GM13976 (cell line): ENCODE measurements at regions not wholly inside any gene's neighbourhood (a gene's known extent, or its start where the extent isn't known, plus 50 kb on each side); places are given as distances from the start of the nearest gene placed in this dataset.

ENCODE experiments used
- DNase-seq: peaks from one replicate; pipeline ENCODE4 v3.0.0; 2012; ENCODE audit warnings: low spot score
- in situ Hi-C: fragments of 300-500 bp; cut with MboI; formaldehyde crosslinking; loops from one replicate; pipeline ENCODE4 v1.12.0; 2022; ENCODE audit warnings: low sequenced_read_pairs, mixed read lengths, inconsistent platforms; ENCODE audit not compliant: unreplicated experiment
- TF ChIP-seq, protein P1 (sequence below): IDR thresholded peaks from 2 replicates; pipeline ENCODE4 v1.5.1; 2012; ENCODE audit warnings: borderline replicate concordance, mild to moderate bottlenecking; ENCODE audit not compliant: insufficient read depth; ENCODE audit errors: extremely low read depth, missing control alignments, control extremely low read depth

GRCh38 chr5:103919506-103919905, 356.9 kb upstream of the NUDT12 start:
- TF ChIP-seq, protein P1, sequence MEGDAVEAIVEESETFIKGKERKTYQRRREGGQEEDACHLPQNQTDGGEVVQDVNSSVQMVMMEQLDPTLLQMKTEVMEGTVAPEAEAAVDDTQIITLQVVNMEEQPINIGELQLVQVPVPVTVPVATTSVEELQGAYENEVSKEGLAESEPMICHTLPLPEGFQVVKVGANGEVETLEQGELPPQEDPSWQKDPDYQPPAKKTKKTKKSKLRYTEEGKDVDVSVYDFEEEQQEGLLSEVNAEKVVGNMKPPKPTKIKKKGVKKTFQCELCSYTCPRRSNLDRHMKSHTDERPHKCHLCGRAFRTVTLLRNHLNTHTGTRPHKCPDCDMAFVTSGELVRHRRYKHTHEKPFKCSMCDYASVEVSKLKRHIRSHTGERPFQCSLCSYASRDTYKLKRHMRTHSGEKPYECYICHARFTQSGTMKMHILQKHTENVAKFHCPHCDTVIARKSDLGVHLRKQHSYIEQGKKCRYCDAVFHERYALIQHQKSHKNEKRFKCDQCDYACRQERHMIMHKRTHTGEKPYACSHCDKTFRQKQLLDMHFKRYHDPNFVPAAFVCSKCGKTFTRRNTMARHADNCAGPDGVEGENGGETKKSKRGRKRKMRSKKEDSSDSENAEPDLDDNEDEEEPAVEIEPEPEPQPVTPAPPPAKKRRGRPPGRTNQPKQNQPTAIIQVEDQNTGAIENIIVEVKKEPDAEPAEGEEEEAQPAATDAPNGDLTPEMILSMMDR = no peak
- DNase-seq = no peak
- in situ Hi-C loops = no loop called here

GRCh38 chr5:103918668-103919367, 356.2 kb upstream of the NUDT12 start:
- DNase-seq = no peak
- TF ChIP-seq, protein P1 = no peak
- in situ Hi-C loops = no loop called here

DNA sequence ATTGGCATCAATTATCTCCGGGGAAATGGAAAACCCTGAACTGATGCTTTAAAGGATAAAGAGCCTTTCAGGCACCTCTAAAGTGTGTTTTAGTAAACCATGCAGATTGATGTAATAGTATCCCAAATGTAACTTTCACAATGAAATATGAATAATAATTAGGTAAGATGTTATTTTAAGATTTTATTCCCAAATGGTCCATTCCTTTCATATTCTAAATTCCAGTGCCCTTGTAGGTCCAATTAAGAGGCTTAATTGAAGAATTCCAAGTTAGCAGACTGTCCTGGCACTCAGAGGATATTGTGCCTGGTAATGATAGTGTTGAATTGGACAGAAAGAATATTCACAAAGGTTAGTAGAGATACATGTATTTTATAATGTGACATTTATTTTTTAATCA, 352.5 kb upstream of the NUDT12 start:
- in situ Hi-C loops = no loop called here
- no peak for DNase-seq
- TF ChIP-seq, protein P1 = no peak

DNA sequence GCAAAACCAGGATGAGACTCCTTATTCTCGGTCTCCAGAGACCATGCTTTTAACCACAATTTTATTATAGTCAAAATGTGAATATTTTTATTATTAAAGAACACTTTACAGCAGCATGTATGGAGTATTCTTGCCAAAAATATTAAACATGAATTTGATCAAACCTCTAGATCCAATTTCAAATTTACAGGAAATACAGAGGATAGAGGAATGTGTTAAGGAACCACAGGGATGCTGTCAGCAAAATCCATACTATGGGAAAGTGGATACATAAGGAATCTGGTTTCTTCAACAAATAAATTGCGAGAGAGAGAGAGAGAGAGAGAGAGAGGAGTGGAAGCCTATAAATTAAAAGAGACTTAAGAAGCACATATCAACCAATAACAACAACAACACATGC, 348.2 kb upstream of the NUDT12 start:
- TF ChIP-seq, protein P1 = no peak
- DNase-seq = no peak
- in situ Hi-C loops = no loop called here

DNA sequence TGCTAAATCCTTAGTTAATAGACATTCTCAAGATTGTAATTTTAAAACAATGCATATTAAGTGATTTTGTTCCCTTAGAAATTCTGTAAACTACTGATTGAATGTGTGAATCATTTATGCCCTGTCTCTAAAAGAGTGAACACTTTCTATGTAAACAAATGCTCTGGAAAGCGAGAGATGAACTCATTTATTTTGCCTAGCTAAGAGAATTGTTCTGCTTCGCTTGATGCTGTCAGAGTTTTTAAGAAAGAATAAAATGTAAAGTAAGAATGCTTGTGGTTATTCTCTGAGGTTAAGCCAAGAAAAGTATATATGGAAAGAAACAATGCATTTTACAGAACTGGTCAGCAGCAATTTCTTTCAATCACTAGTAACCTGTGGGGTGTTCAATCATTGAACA, 347.4 kb upstream of the NUDT12 start:
- in situ Hi-C loops = no loop called here
- no peak for DNase-seq
- TF ChIP-seq, protein P1 = no peak

- DNase-seq = no peak
- in situ Hi-C loops = no loop called here
- TF ChIP-seq, protein P1 = no peak
Measured at GRCh38 chr5:103909391-103909790, 346.8 kb upstream of the NUDT12 start.
